A549 (cell line): ENCODE measurements at regions not wholly inside any gene's neighbourhood (a gene's known extent, or its start where the extent isn't known, plus 50 kb on each side); places are given as distances from the start of the nearest gene placed in this dataset.

ENCODE experiments used
- POLR2A ChIP-seq: IDR thresholded peaks from 2 replicates; pipeline ENCODE4 v1.6.1; 2012; ENCODE audit warnings: mild to moderate bottlenecking, low read length
- TF ChIP-seq, protein P1 (sequence below): fragments of >200 bp; sonication (Bioruptor Twin); formaldehyde crosslinking; IDR thresholded peaks from 3 replicates; pipeline ENCODE4 v1.5.1; 2016

DNA sequence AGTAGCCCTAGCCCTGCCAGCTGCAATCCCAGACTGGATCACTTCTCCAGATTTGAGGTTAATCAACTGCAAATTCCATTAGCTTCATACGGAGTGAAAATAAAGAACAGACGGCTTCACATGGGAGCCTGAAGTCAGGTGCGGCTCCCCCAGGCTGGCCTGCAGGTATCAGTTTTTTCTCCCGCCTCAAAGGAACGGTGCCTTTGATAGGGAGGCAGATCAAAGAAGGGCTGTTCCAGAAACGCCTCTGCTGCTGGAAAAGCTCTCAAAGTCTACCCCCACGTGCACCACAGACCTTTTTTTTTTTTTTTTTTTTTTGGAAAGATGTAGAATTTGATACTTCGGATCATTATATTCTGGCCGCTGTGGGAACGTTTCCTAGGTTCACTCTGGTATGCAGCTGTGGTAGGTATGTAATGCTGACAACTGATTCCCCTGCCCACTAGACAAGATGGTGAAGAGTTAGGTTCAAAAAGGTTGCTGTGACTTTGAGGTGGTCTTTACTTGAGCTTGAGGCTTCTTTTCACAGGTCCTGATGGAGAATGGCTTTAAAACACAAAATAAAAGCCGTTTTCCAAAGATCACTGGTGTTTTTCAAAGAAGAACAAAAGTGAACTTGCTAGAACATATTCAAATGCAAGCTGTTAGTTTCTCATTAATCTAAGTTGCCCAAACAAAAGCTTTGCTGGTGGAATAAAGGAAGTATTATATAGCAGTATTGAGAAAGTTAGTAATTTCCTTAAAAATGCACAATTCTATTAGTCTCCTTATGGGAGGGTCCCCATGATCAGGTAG lies 189.0 kb upstream of the NFIA start:
- TF ChIP-seq POLR2A, result no peak
- TF ChIP-seq, protein P1, sequence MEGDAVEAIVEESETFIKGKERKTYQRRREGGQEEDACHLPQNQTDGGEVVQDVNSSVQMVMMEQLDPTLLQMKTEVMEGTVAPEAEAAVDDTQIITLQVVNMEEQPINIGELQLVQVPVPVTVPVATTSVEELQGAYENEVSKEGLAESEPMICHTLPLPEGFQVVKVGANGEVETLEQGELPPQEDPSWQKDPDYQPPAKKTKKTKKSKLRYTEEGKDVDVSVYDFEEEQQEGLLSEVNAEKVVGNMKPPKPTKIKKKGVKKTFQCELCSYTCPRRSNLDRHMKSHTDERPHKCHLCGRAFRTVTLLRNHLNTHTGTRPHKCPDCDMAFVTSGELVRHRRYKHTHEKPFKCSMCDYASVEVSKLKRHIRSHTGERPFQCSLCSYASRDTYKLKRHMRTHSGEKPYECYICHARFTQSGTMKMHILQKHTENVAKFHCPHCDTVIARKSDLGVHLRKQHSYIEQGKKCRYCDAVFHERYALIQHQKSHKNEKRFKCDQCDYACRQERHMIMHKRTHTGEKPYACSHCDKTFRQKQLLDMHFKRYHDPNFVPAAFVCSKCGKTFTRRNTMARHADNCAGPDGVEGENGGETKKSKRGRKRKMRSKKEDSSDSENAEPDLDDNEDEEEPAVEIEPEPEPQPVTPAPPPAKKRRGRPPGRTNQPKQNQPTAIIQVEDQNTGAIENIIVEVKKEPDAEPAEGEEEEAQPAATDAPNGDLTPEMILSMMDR, result no peak
